Lower leg skin (tissue), 3 donors: ENCODE measurements at regions not wholly inside any gene's neighbourhood (a gene's known extent, or its start where the extent isn't known, plus 50 kb on each side); places are given as distances from the start of the nearest gene placed in this dataset.
A peak's percentile ranks its signal among the peaks of the same experiment; 100 is the strongest.
"Not testable (repeated sequence)": the region's sequence is repeated elsewhere in the genome, so short reads cannot be mapped to it uniquely, and the experiment has no call there.

Experiments
- DNase-seq, 2 donors: peaks; one replicate each; pipeline ENCODE4 v3.0.0-alpha.2; 2019; ENCODE audit warnings: low spot score in 2 of 2
- H3K4me3 ChIP-seq: fragments of 200-600 bp; sonication (generic); 2 replicates; pipeline ENCODE4 v1.5.1; 2017; ENCODE audit warnings: mild to moderate bottlenecking, low read depth; ENCODE audit not compliant: poor library complexity, severe bottlenecking
- WGBS, 2 donors: methylation state at CpG; one replicate each; pipeline ENCODE4 v1.1.5; 2018; 5-methylcytosine and 5-hydroxymethylcytosine counted together
- intact Hi-C: fragments of 100-400 bp; cut with DNase I; formaldehyde crosslinking; loops from one replicate; pipeline ENCODE4 v1.15.0; 2023; ENCODE audit warnings: low total_unique reads

- H3K4me3 ChIP-seq, intact Hi-C loops, DNase-seq: not testable (repeated sequence)
- 94% methylated on average over 11 of the region's 18 CpGs; no CpG with 5 or more reads in 1 of the 2 donors for WGBS, 2 donors
Measured at GRCh38 chr9:40196803-40197202, 841.3 kb downstream of the SPATA31A1 start.

GRCh38 chr9:40221596-40222233, 866.2 kb downstream of the SPATA31A1 start:
- WGBS, 2 donors: 72% methylated on average over 5 of the region's 33 CpGs; no CpG with 5 or more reads in 1 of the 2 donors
- H3K4me3 ChIP-seq, intact Hi-C loops, DNase-seq: not testable (repeated sequence)

DNA sequence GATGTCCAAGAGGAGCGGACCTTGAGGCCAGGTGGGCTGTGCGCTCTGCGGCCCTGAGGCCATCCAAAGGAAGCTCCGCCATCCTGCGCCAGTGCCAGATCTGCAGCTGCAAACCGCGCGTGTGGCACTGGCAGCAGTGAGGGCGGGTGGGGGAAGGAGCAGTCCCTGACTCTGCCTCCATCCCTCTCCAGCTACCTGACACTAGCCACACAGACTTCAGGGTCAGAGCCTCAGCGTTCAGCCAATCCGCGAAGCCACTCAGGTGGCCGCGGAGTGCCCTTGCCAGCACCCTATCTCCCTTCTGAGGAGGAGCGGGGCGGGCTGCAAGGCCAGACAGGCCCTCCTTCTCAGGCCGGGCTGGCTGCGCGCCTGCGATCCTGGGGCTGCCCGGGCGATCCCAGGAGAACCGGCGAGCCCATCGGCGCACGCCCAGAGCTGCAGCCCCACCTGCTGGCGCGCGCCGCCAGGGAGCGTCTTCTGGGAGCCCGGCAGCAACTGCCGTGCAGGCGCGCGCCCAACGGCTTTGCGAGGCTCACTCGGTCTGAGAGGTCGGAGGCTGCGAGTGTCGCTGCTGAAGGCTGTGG, 867.2 kb downstream of the SPATA31A1 start:
- intact Hi-C loops, DNase-seq, H3K4me3 ChIP-seq: not testable (repeated sequence)
- no CpG with 5 or more reads among the region's 43 CpGs for WGBS, 2 donors

- WGBS, 2 donors: no CpG with 5 or more reads among the region's 33 CpGs
- intact Hi-C loops, H3K4me3 ChIP-seq: not testable (repeated sequence)
- peak in 1 of 2 donors; percentile 76 for DNase-seq
Measured at GRCh38 chr9:40223353-40223752, 867.9 kb downstream of the SPATA31A1 start.
